ENCODE measurements at regions not wholly inside any gene's neighbourhood (a gene's known extent, or its start where the extent isn't known, plus 50 kb on each side); places are given as distances from the start of the nearest gene placed in this dataset.
"Not testable (repeated sequence)": the region's sequence is repeated elsewhere in the genome, so short reads cannot be mapped to it uniquely, and the experiment has no call there.

- DNase-seq (ENCODE audit: low read depth in 2 of 3, low spot score in 1 of 3) = no peak
These were observed 514.1 kb downstream of the RAB38 start for GRCh38 chr11:87660926-87661660.

- DNase-seq (ENCODE audit: low read depth in 2 of 3, low spot score in 1 of 3) = no peak
These were observed 515.4 kb downstream of the RAB38 start for GRCh38 chr11:87659807-87660206.

- DNase-seq (ENCODE audit: low read depth in 2 of 3, low spot score in 1 of 3) = no peak
These were observed 529.6 kb downstream of the RAB38 start for GRCh38 chr11:87645626-87646025.

- DNase-seq (ENCODE audit: low read depth in 2 of 3, low spot score in 1 of 3) = no peak
These were observed 535.4 kb downstream of the RAB38 start for GRCh38 chr11:87639753-87640364.

GRCh38 chr11:87635001-87635400, 540.2 kb downstream of the RAB38 start:
- no peak for DNase-seq (ENCODE audit: low read depth in 2 of 3, low spot score in 1 of 3)

- no peak for DNase-seq (ENCODE audit: low read depth in 2 of 3, low spot score in 1 of 3)
These were observed 540.9 kb downstream of the RAB38 start for GRCh38 chr11:87634331-87634730.

GRCh38 chr11:87628957-87629356, 546.3 kb downstream of the RAB38 start:
- DNase-seq (ENCODE audit: low read depth in 2 of 3, low spot score in 1 of 3) = no peak

- DNase-seq (ENCODE audit: low read depth in 2 of 3, low spot score in 1 of 3) = no peak
These were observed 547.1 kb downstream of the RAB38 start for GRCh38 chr11:87628026-87628580.

GRCh38 chr11:87623531-87624365, 551.5 kb downstream of the RAB38 start:
- not testable (repeated sequence) for DNase-seq (ENCODE audit: low read depth in 2 of 3, low spot score in 1 of 3)

- no peak for DNase-seq (ENCODE audit: low read depth in 2 of 3, low spot score in 1 of 3)
These were observed 558.7 kb downstream of the RAB38 start for GRCh38 chr11:87616511-87616910.

- no peak for DNase-seq (ENCODE audit: low read depth in 2 of 3, low spot score in 1 of 3)
These were observed 566.6 kb downstream of the TMEM135 start for GRCh38 chr11:87604350-87604749.

- DNase-seq (ENCODE audit: low read depth in 2 of 3, low spot score in 1 of 3) = no peak
These were observed 566.2 kb downstream of the TMEM135 start for GRCh38 chr11:87603887-87604286.

GRCh38 chr11:87602776-87603175, 565.0 kb downstream of the TMEM135 start:
- no peak for DNase-seq (ENCODE audit: low read depth in 2 of 3, low spot score in 1 of 3)

- DNase-seq (ENCODE audit: low read depth in 2 of 3, low spot score in 1 of 3) = no peak
These were observed 563.2 kb downstream of the TMEM135 start for GRCh38 chr11:87600938-87601337.

GRCh38 chr11:87597725-87598124, 560.0 kb downstream of the TMEM135 start:
- no peak for DNase-seq (ENCODE audit: low read depth in 2 of 3, low spot score in 1 of 3)

GRCh38 chr11:87596176-87596575, 558.4 kb downstream of the TMEM135 start:
- DNase-seq (ENCODE audit: low read depth in 2 of 3, low spot score in 1 of 3) = no peak

GRCh38 chr11:87589082-87589481, 551.3 kb downstream of the TMEM135 start:
- no peak for DNase-seq (ENCODE audit: low read depth in 2 of 3, low spot score in 1 of 3)

GRCh38 chr11:87585613-87586012, 547.9 kb downstream of the TMEM135 start:
- DNase-seq (ENCODE audit: low read depth in 2 of 3, low spot score in 1 of 3) = not testable (repeated sequence)

- no peak for DNase-seq (ENCODE audit: low read depth in 2 of 3, low spot score in 1 of 3)
These were observed 546.2 kb downstream of the TMEM135 start for GRCh38 chr11:87583931-87584330.

- no peak for DNase-seq (ENCODE audit: low read depth in 2 of 3, low spot score in 1 of 3)
These were observed 537.4 kb downstream of the TMEM135 start for GRCh38 chr11:87575088-87575487.

- DNase-seq (ENCODE audit: low read depth in 2 of 3, low spot score in 1 of 3) = no peak
These were observed 536.5 kb downstream of the TMEM135 start for GRCh38 chr11:87574193-87574592.

- no peak for DNase-seq (ENCODE audit: low read depth in 2 of 3, low spot score in 1 of 3)
These were observed 536.0 kb downstream of the TMEM135 start for GRCh38 chr11:87573708-87574107.

All from stimulated activated CD4-positive, alpha-beta T cell treated with anti-CD3 and anti-CD28 coated beads, Interleukin-12 subunit alpha, Interleukin-12 subunit beta, amount 100 ng/mL, for 48 hours (primary cell).